HG02885 (cell line): ENCODE measurements at regions not wholly inside any gene's neighbourhood (a gene's known extent, or its start where the extent isn't known, plus 50 kb on each side); places are given as distances from the start of the nearest gene placed in this dataset.

Experiments used
- ATAC-seq: cut with Tn5 transposase; IDR thresholded peaks from one replicate; pipeline ENCODE4 v1.9.1; 2021; ENCODE audit warnings: mild to moderate bottlenecking; ENCODE audit not compliant: unreplicated experiment, poor library complexity

DNA sequence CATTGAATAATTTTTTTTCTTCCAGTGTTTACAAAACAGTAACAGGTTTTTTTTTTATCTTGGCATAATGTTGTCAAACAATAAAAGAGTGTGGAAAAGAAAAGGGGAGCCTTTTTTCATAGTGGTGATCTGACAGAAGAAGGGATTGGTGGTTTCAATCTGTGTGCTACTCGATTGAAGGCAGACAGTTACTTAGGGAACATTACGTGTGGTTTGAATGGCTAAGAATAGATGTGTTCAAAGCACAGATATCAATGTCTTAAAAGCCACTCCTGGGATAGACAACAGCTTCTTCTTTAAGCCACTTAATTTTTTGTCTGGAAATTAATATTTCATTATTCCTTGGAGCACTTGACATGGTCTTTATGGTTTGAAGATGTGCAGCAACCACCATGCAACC is 558.6 kb upstream of the ADGRL2 start:
- ATAC-seq, result no peak

DNA sequence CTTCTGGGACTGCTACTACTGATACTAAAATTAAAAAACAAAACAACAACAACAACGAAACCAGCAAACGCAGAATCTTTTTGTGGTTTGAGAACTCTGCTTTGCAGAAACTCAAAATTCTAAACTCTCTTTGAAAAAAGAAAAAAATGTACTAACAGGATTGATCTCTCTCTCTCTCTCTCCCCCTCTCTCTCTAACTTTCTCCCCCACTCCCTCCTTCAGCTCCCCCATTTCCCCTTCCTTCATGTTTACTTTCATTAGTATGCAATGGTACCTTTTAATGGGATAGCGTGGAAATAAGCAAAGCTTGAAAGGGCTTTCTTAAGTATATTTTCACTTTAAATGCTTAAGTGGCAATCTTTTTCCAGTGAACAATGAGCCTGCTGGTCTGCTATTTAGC is 562.6 kb upstream of the ADGRL2 start:
- ATAC-seq, result no peak

GRCh38 chr1:81237473-81238089 is 563.2 kb upstream of the ADGRL2 start:
- ATAC-seq, result no peak

GRCh38 chr1:81234237-81234636 is 566.5 kb upstream of the ADGRL2 start:
- ATAC-seq, result no peak

- ATAC-seq, result no peak
Measured at GRCh38 chr1:81233591-81233990, 567.1 kb upstream of the ADGRL2 start.

GRCh38 chr1:81232420-81232819 is 568.3 kb upstream of the ADGRL2 start:
- ATAC-seq, result no peak

DNA sequence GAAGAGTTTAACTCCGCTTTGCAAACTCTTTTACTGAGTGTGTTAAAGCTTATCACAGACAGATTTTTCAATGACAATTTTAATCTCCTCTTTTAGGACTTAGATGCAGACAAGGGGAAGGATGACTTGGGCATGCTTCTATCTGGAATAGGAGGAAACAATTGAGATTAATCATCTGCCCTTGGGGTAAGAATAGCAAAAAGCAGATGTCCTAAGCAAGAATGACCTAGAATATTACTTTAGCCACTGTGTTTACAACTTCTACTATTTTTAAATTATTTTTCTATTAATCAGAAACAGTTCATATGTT is 569.0 kb upstream of the ADGRL2 start:
- no peak for ATAC-seq

GRCh38 chr1:81230983-81231728 is 569.6 kb upstream of the ADGRL2 start:
- ATAC-seq, result no peak

DNA sequence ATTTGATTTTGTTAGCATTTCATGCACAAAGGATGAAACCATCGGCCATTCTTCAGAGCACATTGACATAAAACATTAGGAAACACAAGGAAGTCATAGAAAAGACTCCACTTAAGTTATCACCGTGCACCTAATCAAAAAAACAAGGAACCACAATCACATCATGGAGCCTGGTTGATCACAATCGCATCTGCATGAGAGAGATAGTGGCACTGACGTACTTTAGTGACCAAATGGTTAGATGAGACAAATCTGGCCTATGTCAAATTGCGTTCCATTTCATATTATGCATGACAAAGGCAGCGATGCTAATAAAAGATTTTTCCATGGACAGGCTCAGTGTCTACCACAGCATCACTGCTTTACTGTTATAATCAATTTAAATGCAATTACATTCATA is 571.8 kb upstream of the ADGRL2 start:
- ATAC-seq, result no peak

DNA sequence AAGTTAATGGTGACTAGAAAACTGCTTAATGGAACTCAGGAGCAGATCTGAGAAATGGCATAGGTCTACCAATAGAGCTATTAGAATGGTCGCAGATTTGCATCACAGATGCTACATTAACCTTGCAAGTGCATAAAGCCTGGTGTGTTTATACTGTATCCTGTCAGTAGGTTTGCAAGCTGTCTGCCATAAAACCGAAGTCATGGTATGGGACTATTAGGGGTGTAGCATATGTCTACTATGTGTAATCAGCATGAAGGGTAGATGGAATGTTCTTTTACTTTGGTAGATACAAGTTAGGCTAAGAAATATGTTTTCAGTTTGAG is 574.2 kb upstream of the ADGRL2 start:
- ATAC-seq, result no peak

DNA sequence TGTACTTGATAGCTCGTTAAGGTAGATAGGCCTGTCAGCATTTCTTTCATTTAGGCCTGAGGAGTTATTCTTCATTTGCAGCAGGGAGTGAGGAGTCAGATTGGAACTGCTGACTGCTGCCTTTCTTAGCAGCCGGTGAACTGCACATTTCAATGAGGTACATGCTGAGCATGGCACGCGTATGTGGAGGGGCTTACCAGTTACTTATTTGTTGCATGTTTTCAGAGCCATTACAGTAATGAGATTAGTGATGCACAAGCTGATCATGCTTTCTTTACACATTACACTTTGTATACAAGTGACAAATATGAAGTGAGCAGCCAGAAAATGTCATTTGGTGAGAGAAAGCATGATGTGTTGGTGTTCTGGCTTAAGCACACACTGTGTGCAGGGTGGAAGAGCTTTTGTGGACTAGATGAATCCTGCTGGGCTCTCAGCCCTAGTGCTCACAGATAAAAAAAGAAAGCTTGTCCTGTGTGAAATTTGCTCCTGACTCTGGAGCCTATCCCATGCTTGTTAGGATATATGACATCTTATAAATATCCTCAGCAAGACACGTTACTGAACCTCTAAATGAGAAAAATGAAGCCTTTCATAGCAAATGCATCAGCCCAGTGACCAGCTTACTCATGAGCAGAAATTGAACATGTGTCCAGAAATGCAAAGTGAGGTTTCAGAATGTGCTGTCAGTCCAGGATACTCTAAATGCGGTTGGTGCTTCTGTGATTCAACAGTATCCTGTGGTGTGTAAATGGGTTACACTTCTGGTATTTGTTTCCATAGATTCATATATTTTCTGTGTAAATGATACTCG is 574.7 kb upstream of the ADGRL2 start:
- ATAC-seq, result peak; percentile 96

- ATAC-seq, result no peak
Measured at GRCh38 chr1:81224222-81224621, 576.5 kb upstream of the ADGRL2 start.

DNA sequence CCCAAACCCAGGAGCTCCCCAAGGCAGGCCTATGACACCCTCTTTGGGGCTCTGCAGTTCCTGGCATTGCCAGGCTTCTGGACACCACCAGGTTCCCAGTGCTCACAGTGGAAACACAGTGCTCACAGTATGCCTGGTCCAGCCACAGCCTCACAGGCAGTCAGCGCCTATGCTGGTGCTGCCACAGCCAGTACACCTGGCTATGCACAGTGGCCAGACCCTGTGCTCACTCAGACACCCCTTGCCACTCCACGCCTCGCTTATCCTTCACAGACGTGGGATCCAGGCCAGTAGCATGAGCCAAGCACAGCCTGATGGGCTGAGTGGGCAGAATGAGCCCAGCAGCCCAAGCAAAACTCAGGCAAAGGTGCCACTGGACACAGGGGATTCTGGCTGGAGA is 579.2 kb upstream of the ADGRL2 start:
- ATAC-seq, result no peak

DNA sequence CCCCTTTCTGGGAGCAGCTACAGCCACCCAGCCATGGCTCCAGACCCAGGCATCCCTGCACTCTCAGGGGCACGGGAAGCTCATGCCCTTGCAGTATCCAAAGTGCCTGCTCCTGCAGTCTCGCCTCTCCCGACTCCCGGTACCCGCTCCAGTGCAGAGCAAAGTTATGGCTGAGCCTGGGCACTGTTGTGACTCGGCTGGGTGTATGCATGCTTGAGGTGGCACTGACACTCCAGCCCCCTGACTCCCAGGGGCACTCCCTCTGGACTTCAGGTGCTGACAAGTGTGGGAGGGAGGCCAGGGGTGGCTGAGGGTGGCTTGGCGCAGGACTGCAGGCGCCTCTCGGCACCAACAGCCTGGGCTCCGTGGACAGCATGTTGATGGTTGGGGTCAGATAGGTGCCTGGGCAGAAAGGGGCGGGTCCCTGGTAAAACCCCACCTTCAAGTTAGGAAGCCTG is 580.1 kb upstream of the ADGRL2 start:
- no peak for ATAC-seq

- no peak for ATAC-seq
Measured at GRCh38 chr1:81217058-81217457, 583.7 kb upstream of the ADGRL2 start.

DNA sequence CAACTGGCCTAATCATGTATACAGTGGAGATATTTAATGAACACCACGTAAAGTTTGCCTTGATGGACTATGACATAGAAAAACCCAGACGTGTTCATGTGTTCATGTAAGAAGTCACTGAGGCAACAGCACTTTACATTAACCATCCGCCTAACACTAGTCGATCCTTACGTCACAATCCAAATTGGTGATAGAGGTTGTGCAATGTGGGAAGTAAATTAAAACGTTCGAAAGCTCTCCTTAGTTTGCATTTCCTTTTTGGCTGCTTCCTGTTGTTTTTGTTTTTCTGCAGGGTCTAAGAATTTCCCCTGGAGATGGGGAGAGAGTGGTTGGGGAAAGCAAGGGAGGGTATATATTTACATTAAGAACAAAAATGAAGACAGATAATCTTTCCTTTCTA is 587.5 kb upstream of the ADGRL2 start:
- no peak for ATAC-seq

DNA sequence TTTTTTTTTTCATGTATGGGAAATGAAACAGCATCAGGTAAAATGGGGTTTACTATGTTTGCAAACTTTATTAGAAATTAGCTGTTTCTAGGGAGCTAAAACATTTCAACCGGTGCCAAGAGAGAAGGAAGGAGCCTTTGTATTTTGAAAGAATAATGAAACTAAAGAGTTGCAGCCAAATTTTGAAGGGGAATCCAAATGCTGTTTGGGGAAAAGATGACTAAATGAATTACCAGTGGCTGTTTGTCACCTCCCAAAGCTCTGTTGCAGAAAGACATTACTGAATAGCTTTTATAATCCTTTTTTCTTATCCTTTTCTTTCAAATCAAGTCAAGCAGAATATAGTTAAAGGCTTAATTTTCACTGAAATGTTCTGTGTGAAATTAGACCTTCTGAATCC is 591.3 kb upstream of the ADGRL2 start:
- no peak for ATAC-seq

DNA sequence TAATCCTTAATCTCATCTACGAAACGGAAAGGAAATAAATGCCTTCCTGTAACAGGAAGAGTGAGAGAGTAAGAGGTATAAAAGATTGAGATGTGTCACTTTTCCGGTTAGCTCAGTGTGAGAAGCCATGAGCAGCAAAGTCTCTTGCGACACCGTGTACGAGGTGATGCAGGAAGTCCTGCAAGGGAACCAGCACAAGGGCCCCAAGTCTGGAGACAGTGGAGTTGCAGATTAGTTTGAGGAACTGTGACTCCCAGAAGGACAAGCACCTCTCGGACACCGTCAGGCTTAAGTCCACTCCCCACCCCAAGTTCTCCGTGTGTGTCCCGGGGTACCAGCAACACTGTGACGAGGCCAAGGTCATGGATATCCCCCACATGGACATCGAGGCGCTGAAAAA is 592.3 kb upstream of the ADGRL2 start:
- no peak for ATAC-seq

- ATAC-seq, result no peak
Measured at GRCh38 chr1:81205956-81206355, 594.8 kb upstream of the ADGRL2 start.

DNA sequence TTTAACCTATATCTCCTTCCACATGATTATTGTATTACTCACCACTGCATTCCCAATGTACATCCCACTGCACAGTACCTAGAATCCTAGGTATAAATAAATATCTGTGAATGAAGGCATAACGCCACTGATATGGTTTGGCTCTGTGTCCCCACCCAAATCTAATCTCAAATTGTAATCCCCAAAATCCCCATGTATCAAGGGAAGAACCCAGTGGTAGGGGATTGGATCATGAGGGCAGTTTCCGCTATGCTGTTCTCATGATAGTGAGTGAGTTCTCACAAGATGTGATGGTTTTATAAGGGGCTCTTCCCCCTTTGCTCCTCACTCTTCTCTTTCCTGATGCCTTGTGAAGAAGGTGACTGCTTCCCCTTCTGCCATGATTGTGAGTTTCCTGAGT is 599.0 kb upstream of the ADGRL2 start:
- no peak for ATAC-seq

- no peak for ATAC-seq
Measured at GRCh38 chr1:81197591-81197990, 603.1 kb upstream of the ADGRL2 start.
